ENCODE measurements at regions not wholly inside any gene's neighbourhood (a gene's known extent, or its start where the extent isn't known, plus 50 kb on each side); places are given as distances from the start of the nearest gene placed in this dataset.

- DNase-seq (ENCODE audit: low read depth, low spot score): no peak
These were observed 298.2 kb upstream of the CHST9 start for GRCh38 chr18:27483276-27483675.

- DNase-seq (ENCODE audit: low read depth, low spot score): no peak
These were observed 293.4 kb upstream of the CHST9 start for GRCh38 chr18:27478459-27478858.

GRCh38 chr18:27473318-27473717, 288.2 kb upstream of the CHST9 start:
- DNase-seq (ENCODE audit: low read depth, low spot score): no peak

- no peak for DNase-seq (ENCODE audit: low read depth, low spot score)
These were observed 282.0 kb upstream of the CHST9 start for GRCh38 chr18:27467073-27467472.

- no peak for DNase-seq (ENCODE audit: low read depth, low spot score)
These were observed 276.8 kb upstream of the CHST9 start for GRCh38 chr18:27461957-27462356.

- no peak for DNase-seq (ENCODE audit: low read depth, low spot score)
These were observed 264.0 kb upstream of the CHST9 start for GRCh38 chr18:27449104-27449503.

GRCh38 chr18:27447930-27448329, 262.8 kb upstream of the CHST9 start:
- no peak for DNase-seq (ENCODE audit: low read depth, low spot score)

- DNase-seq (ENCODE audit: low read depth, low spot score): no peak
These were observed 262.4 kb upstream of the CHST9 start for GRCh38 chr18:27447451-27447881.

GRCh38 chr18:27430595-27430994, 245.5 kb upstream of the CHST9 start:
- no peak for DNase-seq (ENCODE audit: low read depth, low spot score)

GRCh38 chr18:27428716-27429475, 243.8 kb upstream of the CHST9 start:
- DNase-seq (ENCODE audit: low read depth, low spot score): no peak

GRCh38 chr18:27428120-27428519, 243.0 kb upstream of the CHST9 start:
- DNase-seq (ENCODE audit: low read depth, low spot score): no peak

GRCh38 chr18:27423581-27423980, 238.5 kb upstream of the CHST9 start:
- no peak for DNase-seq (ENCODE audit: low read depth, low spot score)

- DNase-seq (ENCODE audit: low read depth, low spot score): no peak
These were observed 234.5 kb upstream of the CHST9 start for GRCh38 chr18:27419646-27420045.

GRCh38 chr18:27415495-27415894, 230.4 kb upstream of the CHST9 start:
- DNase-seq (ENCODE audit: low read depth, low spot score): no peak

- no peak for DNase-seq (ENCODE audit: low read depth, low spot score)
These were observed 229.6 kb upstream of the CHST9 start for GRCh38 chr18:27414682-27415081.

GRCh38 chr18:27413495-27414401, 228.6 kb upstream of the CHST9 start:
- DNase-seq (ENCODE audit: low read depth, low spot score): no peak

GRCh38 chr18:27412556-27412955, 227.4 kb upstream of the CHST9 start:
- no peak for DNase-seq (ENCODE audit: low read depth, low spot score)

GRCh38 chr18:27411911-27412310, 226.8 kb upstream of the CHST9 start:
- DNase-seq (ENCODE audit: low read depth, low spot score): no peak

- no peak for DNase-seq (ENCODE audit: low read depth, low spot score)
These were observed 225.9 kb upstream of the CHST9 start for GRCh38 chr18:27411013-27411412.

- no peak for DNase-seq (ENCODE audit: low read depth, low spot score)
These were observed 219.7 kb upstream of the CHST9 start for GRCh38 chr18:27404855-27405254.

GRCh38 chr18:27400001-27400400, 214.9 kb upstream of the CHST9 start:
- DNase-seq (ENCODE audit: low read depth, low spot score): no peak

- DNase-seq (ENCODE audit: low read depth, low spot score): no peak
These were observed 210.6 kb upstream of the CHST9 start for GRCh38 chr18:27395752-27396151.

GRCh38 chr18:27394687-27395086, 209.6 kb upstream of the CHST9 start:
- no peak for DNase-seq (ENCODE audit: low read depth, low spot score)
